CD14-positive monocyte (primary cell): ENCODE measurements at regions not wholly inside any gene's neighbourhood (a gene's known extent, or its start where the extent isn't known, plus 50 kb on each side); places are given as distances from the start of the nearest gene placed in this dataset.

Source experiments
- DNase-seq, 3 donors: peaks; one replicate each; pipeline ENCODE4 v3.0.0-alpha.2; 2011 to 2022
- H2AFZ ChIP-seq: 2 replicates; pipeline ENCODE4 v1.6.0; 2012; ENCODE audit warnings: mild to moderate bottlenecking, low read depth, low read length, inconsistent platforms; ENCODE audit not compliant: insufficient read depth, poor library complexity, severe bottlenecking
- H3K27ac ChIP-seq, 2 donors: 1 replicate in 1 of 2; 2 replicates in 1 of 2; pipeline ENCODE4 v1.5.1; 2012 to 2013; ENCODE audit warnings: low read length in 2 of 2, control low read depth in 1 of 2, inconsistent platforms in 1 of 2, low read depth in 1 of 2, mild to moderate bottlenecking in 1 of 2
- H3K27me3 ChIP-seq, 2 donors: one replicate each; pipeline versions ENCODE4 v1.6.0 to v1.6.1; 2011 to 2013; ENCODE audit warnings: low read length in 2 of 2; ENCODE audit not compliant: control insufficient read depth in 2 of 2, insufficient read depth in 2 of 2
- H3K36me3 ChIP-seq, 2 donors: replicated peaks in 1 of 2; 1 replicate in 1 of 2; 2 replicates in 1 of 2; pipeline versions ENCODE4 v1.5.1 to v1.6.1; 2012 to 2013; ENCODE audit warnings: low read length in 2 of 2, control low read depth in 1 of 2, inconsistent platforms in 1 of 2, mild to moderate bottlenecking in 1 of 2; ENCODE audit not compliant: insufficient read depth in 2 of 2, control insufficient read depth in 1 of 2
- H3K4me1 ChIP-seq, 2 donors: 1 replicate in 1 of 2; 2 replicates in 1 of 2; pipeline versions ENCODE4 v1.5.1 to v1.6.1; 2012 to 2013; ENCODE audit warnings: low read length in 2 of 2, control low read depth in 1 of 2, inconsistent platforms in 1 of 2, mild to moderate bottlenecking in 1 of 2, moderate library complexity in 1 of 2; ENCODE audit not compliant: insufficient read depth in 2 of 2, control insufficient read depth in 1 of 2
- H3K4me2 ChIP-seq: replicated peaks from 2 replicates; pipeline ENCODE3; 2012; ENCODE audit warnings: low read length, moderate library complexity, mild to moderate bottlenecking; ENCODE audit not compliant: poor library complexity, severe bottlenecking; ENCODE audit errors: extremely low read depth
- H3K4me3 ChIP-seq, 3 experiments: fragments of 200-600 bp in 1 of 3; sonication (generic) in 1 of 3; replicated peaks in 1 of 3; 1 replicate in 2 of 3; 2 replicates in 1 of 3; pipeline ENCODE4 v1.5.1; 2011 to 2013; ENCODE audit warnings: low read length in 3 of 3, mild to moderate bottlenecking in 3 of 3, control low read depth in 2 of 3, low read depth in 2 of 3, inconsistent platforms in 1 of 3, moderate library complexity in 1 of 3
- H3K79me2 ChIP-seq: 2 replicates; pipeline ENCODE4 v1.6.0; 2012; ENCODE audit warnings: mild to moderate bottlenecking, control low read depth, inconsistent platforms, low read length, moderate library complexity; ENCODE audit not compliant: insufficient read depth
- H3K9ac ChIP-seq: 2 replicates; pipeline ENCODE4 v1.6.0; 2017; ENCODE audit warnings: low read length, mild to moderate bottlenecking; ENCODE audit not compliant: insufficient read depth, poor library complexity, severe bottlenecking
- H3K9me3 ChIP-seq, 2 donors: replicated peaks in 1 of 2; 1 replicate in 1 of 2; 2 replicates in 1 of 2; pipeline versions ENCODE4 v1.5.1 to v1.6.1; 2012 to 2013; ENCODE audit warnings: low read length in 2 of 2, control low read depth in 1 of 2; ENCODE audit not compliant: control insufficient read depth in 1 of 2, insufficient read depth in 1 of 2
- H4K20me1 ChIP-seq: 2 replicates; pipeline ENCODE4 v1.6.0; 2012; ENCODE audit warnings: mild to moderate bottlenecking, low read length, control low read depth, moderate library complexity; ENCODE audit not compliant: insufficient read depth
- H3K27ac Mint-ChIP-seq, 7 donors: one replicate each; pipeline ENCODE4 v1.8.0; 2020; ENCODE audit warnings: mild to moderate bottlenecking in 7 of 7, mixed read lengths in 7 of 7, moderate library complexity in 6 of 7, inconsistent platforms in 2 of 7
- H3K27me3 Mint-ChIP-seq, 3 donors: one replicate each; pipeline ENCODE4 v1.8.0; 2021 to 2022; ENCODE audit warnings: low read depth in 3 of 3, mild to moderate bottlenecking in 3 of 3, mixed read lengths in 3 of 3, moderate library complexity in 3 of 3, inconsistent platforms in 1 of 3
- H3K36me3 Mint-ChIP-seq, 2 donors: one replicate each; pipeline ENCODE4 v1.8.0; 2020; ENCODE audit warnings: mixed read lengths in 2 of 2, inconsistent platforms in 1 of 2, mild to moderate bottlenecking in 1 of 2
- H3K4me1 Mint-ChIP-seq: one replicate; pipeline ENCODE4 v1.8.0; 2020; ENCODE audit warnings: mild to moderate bottlenecking, mixed read lengths
- H3K4me3 Mint-ChIP-seq, 2 donors: one replicate each; pipeline ENCODE4 v1.8.0; 2020; ENCODE audit warnings: mild to moderate bottlenecking in 2 of 2, mixed read lengths in 2 of 2, moderate library complexity in 1 of 2
- H3K9me3 Mint-ChIP-seq, 7 donors: one replicate each; pipeline ENCODE4 v1.8.0; 2020 to 2022; ENCODE audit warnings: mixed read lengths in 7 of 7, mild to moderate bottlenecking in 6 of 7, moderate library complexity in 6 of 7, inconsistent platforms in 2 of 7
- WGBS: methylation state at CpG from one replicate; pipeline ENCODE4 v1.1.5; 2013; ENCODE audit warnings: missing lambda C conversion rate; ENCODE audit not compliant: insufficient coverage; 5-methylcytosine and 5-hydroxymethylcytosine counted together
- intact Hi-C, 2 donors: fragments of 100-400 bp; cut with micrococcal nuclease; formaldehyde crosslinking; loops; one replicate each; pipeline versions ENCODE4 v1.15.0 to v1.15.1; 2023
- TF ChIP-seq, protein P1 (sequence below): fragments of 200-600 bp; IDR thresholded peaks from one replicate; pipeline ENCODE4 v1.8.0; 2022; ENCODE audit warnings: antibody characterized with exemption, mild to moderate bottlenecking

DNA sequence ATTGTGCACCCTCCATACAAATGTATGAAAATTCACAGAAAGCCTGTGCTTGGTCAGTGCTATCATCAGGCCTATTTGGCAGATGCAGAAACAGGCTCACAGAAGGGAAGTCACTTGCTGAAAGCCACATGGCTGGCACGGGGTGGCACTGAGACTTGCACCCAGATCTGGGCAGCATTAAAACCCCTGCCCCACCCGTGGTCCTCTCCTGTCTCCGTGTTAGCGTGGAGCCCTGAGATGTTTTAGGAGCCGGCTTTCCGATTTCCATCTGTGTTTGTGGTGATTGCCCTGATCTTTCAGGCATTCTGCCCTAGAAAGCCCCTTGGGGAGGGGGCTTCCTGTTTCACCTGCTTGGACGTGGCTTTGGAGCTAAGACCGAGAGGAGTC, 102.2 kb upstream of the IER5L start:
- no peak for DNase-seq

DNA sequence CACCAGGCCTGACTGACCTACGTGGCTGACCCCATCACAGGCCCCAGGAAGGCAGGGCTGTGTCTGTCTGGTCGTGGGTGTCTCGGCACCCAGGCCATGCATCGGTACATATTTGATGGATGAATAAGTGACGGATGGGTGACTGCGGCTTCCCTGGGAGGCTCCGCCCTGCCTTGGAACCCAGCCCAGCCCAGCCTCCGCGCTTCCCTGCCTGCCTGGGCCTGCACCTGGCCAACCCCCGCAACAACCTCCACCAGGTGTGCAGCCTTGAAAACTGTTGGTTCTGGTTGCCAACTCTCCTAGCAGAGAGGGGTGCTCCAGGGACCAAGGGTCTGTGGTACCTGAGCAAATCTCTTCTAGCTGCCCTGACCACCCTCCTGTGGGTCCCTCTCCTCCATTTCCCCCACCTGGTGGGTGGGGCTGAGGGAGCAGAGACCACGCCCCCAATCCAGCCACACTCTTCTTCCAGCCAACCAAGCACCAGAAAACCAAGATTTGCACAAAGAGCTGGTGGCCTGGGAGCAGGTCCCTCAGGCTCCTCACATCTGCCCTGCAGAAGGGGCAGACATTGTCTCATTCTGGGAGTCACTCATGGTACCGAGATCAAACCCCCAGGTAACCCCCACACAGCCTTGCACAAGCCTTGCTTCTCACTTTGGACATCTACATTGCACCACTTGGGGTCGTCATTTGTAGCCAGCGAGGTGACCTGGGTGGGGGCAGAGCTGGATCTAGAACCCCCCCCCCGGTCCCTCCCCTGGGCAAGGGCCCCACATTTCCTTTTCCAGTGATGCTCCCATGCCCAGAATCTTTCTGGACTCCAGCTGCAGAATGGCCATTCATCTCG, 100.6 kb upstream of the IER5L start:
- DNase-seq = no peak
- Mint-ChIP-seq H3K36me3 (no peaks in the 10 kb centered on the region), H3K27me3 (peaks cover 8 to 16% (median 9%) of the 10 kb centered on the region in 3 donors), H3K9me3 (peaks cover 0 to 3% (median 0%) of the 10 kb centered on the region in 7 donors), H3K4me1 (peaks cover 34% of the 10 kb centered on the region), H3K27ac (no peak overlapping the region), H3K4me3 (no peak overlapping the region)
- TF ChIP-seq, protein P1, sequence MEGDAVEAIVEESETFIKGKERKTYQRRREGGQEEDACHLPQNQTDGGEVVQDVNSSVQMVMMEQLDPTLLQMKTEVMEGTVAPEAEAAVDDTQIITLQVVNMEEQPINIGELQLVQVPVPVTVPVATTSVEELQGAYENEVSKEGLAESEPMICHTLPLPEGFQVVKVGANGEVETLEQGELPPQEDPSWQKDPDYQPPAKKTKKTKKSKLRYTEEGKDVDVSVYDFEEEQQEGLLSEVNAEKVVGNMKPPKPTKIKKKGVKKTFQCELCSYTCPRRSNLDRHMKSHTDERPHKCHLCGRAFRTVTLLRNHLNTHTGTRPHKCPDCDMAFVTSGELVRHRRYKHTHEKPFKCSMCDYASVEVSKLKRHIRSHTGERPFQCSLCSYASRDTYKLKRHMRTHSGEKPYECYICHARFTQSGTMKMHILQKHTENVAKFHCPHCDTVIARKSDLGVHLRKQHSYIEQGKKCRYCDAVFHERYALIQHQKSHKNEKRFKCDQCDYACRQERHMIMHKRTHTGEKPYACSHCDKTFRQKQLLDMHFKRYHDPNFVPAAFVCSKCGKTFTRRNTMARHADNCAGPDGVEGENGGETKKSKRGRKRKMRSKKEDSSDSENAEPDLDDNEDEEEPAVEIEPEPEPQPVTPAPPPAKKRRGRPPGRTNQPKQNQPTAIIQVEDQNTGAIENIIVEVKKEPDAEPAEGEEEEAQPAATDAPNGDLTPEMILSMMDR = no peak
- intact Hi-C loops = no loop called here
- H3K9ac ChIP-seq = no peak overlapping the region
- H3K9me3 ChIP-seq = no peaks in the 10 kb centered on the region
- H3K4me3 ChIP-seq = no peak overlapping the region
- peaks cover 14% of the 10 kb centered on the region for H3K79me2 ChIP-seq
- no peak overlapping the region for H3K4me2 ChIP-seq
- H3K27ac ChIP-seq = no peak overlapping the region
- no peaks in the 10 kb centered on the region for H3K36me3 ChIP-seq
- H4K20me1 ChIP-seq = peaks cover under 1% of the 10 kb centered on the region
- peaks cover 29 to 30% of the 10 kb centered on the region in 2 donors for H3K4me1 ChIP-seq
- H3K27me3 ChIP-seq = no peaks in the 10 kb centered on the region
- no peak overlapping the region for H2AFZ ChIP-seq
- 88% methylated on average over 14 of the region's 16 CpGs for WGBS

More for the DNA sequence above, 102.2 kb upstream of the IER5L start:
- H3K4me1 ChIP-seq = peaks cover 25 to 29% of the 10 kb centered on the region in 2 donors
- peaks cover 7 to 11% of the 10 kb centered on the region in 2 donors for H3K36me3 Mint-ChIP-seq
- no peaks in the 10 kb centered on the region for H3K9me3 ChIP-seq
- no peak overlapping the region for H3K4me2 ChIP-seq
- no peak overlapping the region for H3K27ac ChIP-seq
- H3K4me3 ChIP-seq = no peak overlapping the region
- peaks cover 5 to 7% of the 10 kb centered on the region in 2 donors for H3K36me3 ChIP-seq
- H4K20me1 ChIP-seq = peaks cover 15% of the 10 kb centered on the region
- no peaks in the 10 kb centered on the region for H3K27me3 ChIP-seq
- H3K9ac ChIP-seq = no peak overlapping the region
- no peak overlapping the region for H3K27ac Mint-ChIP-seq
- peaks cover 8 to 15% (median 9%) of the 10 kb centered on the region in 3 donors for H3K27me3 Mint-ChIP-seq
- no peak overlapping the region for H3K4me3 Mint-ChIP-seq
- intact Hi-C loops = no loop called here
- peaks cover 26% of the 10 kb centered on the region for H3K79me2 ChIP-seq
- no peaks in the 10 kb centered on the region for H3K9me3 Mint-ChIP-seq
- TF ChIP-seq, protein P1 = no peak
- H3K4me1 Mint-ChIP-seq = peaks cover 31% of the 10 kb centered on the region
- no peak overlapping the region for H2AFZ ChIP-seq
- whole genome bisulfite sequencing = 82% methylated on average over 5 of the region's 8 CpGs
